NCI-H510A (cell line): ENCODE measurements at regions not wholly inside any gene's neighbourhood (a gene's known extent, or its start where the extent isn't known, plus 50 kb on each side); places are given as distances from the start of the nearest gene placed in this dataset.
"Not testable (repeated sequence)": the region's sequence is repeated elsewhere in the genome, so short reads cannot be mapped to it uniquely, and the experiment has no call there.

ENCODE experiments used
- DNase-seq: peaks from one replicate; lab custom pipeline; 2025; lab: John Stamatoyannopoulos, UW

GRCh38 chr4:137955595-137955994 is 286.6 kb downstream of the SLC7A11 start:
- DNase-seq: no peak

- no peak for DNase-seq
These were observed 290.0 kb downstream of the SLC7A11 start for GRCh38 chr4:137952116-137952515.

- DNase-seq: no peak
These were observed 291.9 kb downstream of the SLC7A11 start for GRCh38 chr4:137950286-137950685.

GRCh38 chr4:137949746-137950145 is 292.4 kb downstream of the SLC7A11 start:
- no peak for DNase-seq

- no peak for DNase-seq
These were observed 295.5 kb downstream of the SLC7A11 start for GRCh38 chr4:137946453-137947174.

GRCh38 chr4:137942815-137943214 is 299.3 kb downstream of the SLC7A11 start:
- DNase-seq: not testable (repeated sequence)

- not testable (repeated sequence) for DNase-seq
These were observed 300.1 kb downstream of the SLC7A11 start for GRCh38 chr4:137942015-137942515.

- no peak for DNase-seq
These were observed 307.2 kb downstream of the SLC7A11 start for GRCh38 chr4:137934911-137935310.

GRCh38 chr4:137934046-137934445 is 308.1 kb downstream of the SLC7A11 start:
- no peak for DNase-seq

- DNase-seq: no peak
These were observed 314.2 kb downstream of the SLC7A11 start for GRCh38 chr4:137927972-137928371.

- no peak for DNase-seq
These were observed 318.7 kb downstream of the SLC7A11 start for GRCh38 chr4:137923494-137923893.

GRCh38 chr4:137922721-137923120 is 319.4 kb downstream of the SLC7A11 start:
- no peak for DNase-seq

- DNase-seq: no peak
These were observed 332.4 kb downstream of the SLC7A11 start for GRCh38 chr4:137909529-137910309.

- no peak for DNase-seq
These were observed 336.2 kb downstream of the SLC7A11 start for GRCh38 chr4:137905930-137906329.

GRCh38 chr4:137901114-137901513 is 341.0 kb downstream of the SLC7A11 start:
- no peak for DNase-seq

- no peak for DNase-seq
These were observed 345.9 kb downstream of the SLC7A11 start for GRCh38 chr4:137896221-137896737.

GRCh38 chr4:137895515-137895914 is 346.6 kb downstream of the SLC7A11 start:
- not testable (repeated sequence) for DNase-seq

GRCh38 chr4:137892134-137892533 is 350.0 kb downstream of the SLC7A11 start:
- DNase-seq: no peak

- no peak for DNase-seq
These were observed 351.3 kb downstream of the SLC7A11 start for GRCh38 chr4:137890812-137891211.

- no peak for DNase-seq
These were observed 349.3 kb upstream of the PCDH18 start for GRCh38 chr4:137881641-137882040.

GRCh38 chr4:137868067-137868466 is 335.8 kb upstream of the PCDH18 start:
- not testable (repeated sequence) for DNase-seq

- DNase-seq: no peak
These were observed 334.4 kb upstream of the PCDH18 start for GRCh38 chr4:137866671-137867070.

- DNase-seq: no peak
These were observed 329.4 kb upstream of the PCDH18 start for GRCh38 chr4:137861682-137862081.
